ENCODE measurements at regions not wholly inside any gene's neighbourhood (a gene's known extent, or its start where the extent isn't known, plus 50 kb on each side); places are given as distances from the start of the nearest gene placed in this dataset.
"Not testable (repeated sequence)": the region's sequence is repeated elsewhere in the genome, so short reads cannot be mapped to it uniquely, and the experiment has no call there.

DNA sequence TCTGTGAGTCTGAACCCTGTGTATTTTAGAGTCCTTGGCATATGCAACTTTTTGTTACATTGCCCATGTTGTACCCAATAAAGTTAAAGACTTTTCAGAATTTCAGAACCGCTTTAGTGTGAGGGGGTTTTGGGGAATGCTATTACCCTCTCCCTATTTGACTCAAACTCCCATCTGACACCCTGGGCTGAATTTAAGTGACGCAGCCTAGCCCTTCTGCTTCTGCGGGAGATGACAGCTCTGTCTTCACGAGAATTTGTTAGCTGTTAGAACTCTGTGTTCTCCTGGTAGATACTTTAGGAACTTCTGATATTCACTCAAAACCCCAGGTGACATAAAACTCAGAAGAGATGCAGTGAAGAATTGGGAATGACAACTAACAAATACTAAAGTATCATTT, 500.6 kb upstream of the ID4 start:
- FAIRE-seq: no peak

GRCh38 chr6:19337101-19337500, 500.1 kb upstream of the ID4 start:
- no peak for FAIRE-seq

- no peak for FAIRE-seq
Observed at GRCh38 chr6:19342616-19343015, 494.6 kb upstream of the ID4 start.

GRCh38 chr6:19349429-19349828, 487.7 kb upstream of the ID4 start:
- no peak for FAIRE-seq

GRCh38 chr6:19354181-19354580, 483.0 kb upstream of the ID4 start:
- no peak for FAIRE-seq

GRCh38 chr6:19356692-19357091, 480.5 kb upstream of the ID4 start:
- FAIRE-seq: no peak

- FAIRE-seq: no peak
Observed at GRCh38 chr6:19362396-19362795, 474.8 kb upstream of the ID4 start.

- FAIRE-seq: no peak
Observed at GRCh38 chr6:19368511-19368910, 468.7 kb upstream of the ID4 start.

- no peak for FAIRE-seq
Observed at GRCh38 chr6:19369785-19370184, 467.4 kb upstream of the ID4 start.

DNA sequence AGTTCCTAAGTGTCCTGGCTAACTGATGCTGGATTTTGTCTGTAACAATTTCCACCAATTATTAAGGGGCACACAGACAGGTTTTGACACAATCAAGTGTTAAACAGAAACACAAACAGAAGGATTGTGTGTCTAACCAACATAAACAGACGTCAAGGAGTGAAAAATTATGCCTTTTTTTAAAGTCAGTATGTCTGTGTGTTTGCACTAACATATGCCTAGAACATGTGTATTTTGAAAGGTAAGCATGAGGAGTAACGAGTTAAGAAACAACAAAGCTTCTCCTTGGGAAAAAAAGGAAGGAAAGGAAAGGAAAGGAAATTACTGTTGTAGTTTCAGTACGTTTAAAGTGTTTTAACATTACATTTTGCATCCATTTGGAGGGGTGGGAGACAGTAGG, 466.3 kb upstream of the ID4 start:
- no peak for FAIRE-seq

- no peak for FAIRE-seq
Observed at GRCh38 chr6:19375613-19376012, 461.6 kb upstream of the ID4 start.

DNA sequence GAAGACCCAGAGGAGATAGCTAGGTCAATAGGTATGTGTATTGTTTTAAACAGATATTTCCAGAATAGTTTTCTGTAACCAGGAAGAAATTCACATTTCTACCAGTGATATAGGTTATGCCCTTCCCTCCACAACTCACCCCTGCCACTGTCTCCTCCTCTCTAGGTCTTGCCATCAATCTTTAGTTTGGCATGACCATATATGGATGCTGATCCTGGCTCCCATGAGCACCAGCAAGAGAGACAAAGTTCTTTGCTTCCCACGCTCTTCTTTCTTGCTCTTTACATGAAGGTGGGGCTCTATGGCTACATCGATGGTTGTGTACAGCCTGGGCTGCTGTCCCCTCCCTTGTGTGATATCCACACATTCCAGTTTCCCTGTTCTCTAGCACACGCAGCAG, 459.4 kb upstream of the ID4 start:
- FAIRE-seq: no peak

DNA sequence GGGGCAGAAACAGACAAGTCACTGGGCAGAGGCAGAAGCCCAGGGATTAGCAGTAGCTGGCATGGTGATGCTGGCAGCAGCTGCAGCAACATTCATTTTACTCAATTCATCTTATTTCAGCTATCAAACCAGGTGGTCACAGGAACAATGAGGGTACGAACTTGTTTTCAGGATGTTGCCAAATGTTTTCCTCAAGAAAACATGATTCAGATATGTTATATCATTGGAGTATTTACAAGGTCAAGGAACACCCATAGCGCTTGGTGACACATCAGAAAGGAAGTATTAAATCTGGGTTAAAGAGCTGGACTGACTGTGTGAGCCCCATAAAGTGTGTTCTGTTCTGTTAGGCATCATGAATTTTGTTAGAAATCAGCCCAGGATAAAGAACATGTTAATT, 456.9 kb upstream of the ID4 start:
- FAIRE-seq: no peak

- no peak for FAIRE-seq
Observed at GRCh38 chr6:19382676-19383075, 454.5 kb upstream of the ID4 start.

- no peak for FAIRE-seq
Observed at GRCh38 chr6:19391926-19392325, 445.2 kb upstream of the ID4 start.

DNA sequence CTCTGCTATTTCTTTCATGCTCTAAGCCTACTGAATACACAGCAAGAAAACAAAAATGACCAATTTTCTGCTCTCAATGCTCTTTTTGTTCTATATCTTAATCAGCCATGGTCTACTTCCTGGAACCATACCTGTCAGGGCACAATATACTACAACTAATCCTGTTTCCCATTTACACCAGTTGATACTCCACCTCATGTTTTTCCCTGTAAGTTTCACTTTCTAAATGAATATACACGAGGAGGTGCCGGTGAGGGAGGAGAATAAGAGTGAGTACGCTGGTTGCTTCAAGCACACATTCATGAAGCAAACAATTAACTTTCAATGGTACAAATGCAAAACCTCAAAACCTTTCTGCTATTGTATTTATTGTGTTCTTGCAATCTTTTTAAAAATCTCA, 443.1 kb upstream of the ID4 start:
- FAIRE-seq: no peak

GRCh38 chr6:19394687-19395086, 442.5 kb upstream of the ID4 start:
- FAIRE-seq: no peak

DNA sequence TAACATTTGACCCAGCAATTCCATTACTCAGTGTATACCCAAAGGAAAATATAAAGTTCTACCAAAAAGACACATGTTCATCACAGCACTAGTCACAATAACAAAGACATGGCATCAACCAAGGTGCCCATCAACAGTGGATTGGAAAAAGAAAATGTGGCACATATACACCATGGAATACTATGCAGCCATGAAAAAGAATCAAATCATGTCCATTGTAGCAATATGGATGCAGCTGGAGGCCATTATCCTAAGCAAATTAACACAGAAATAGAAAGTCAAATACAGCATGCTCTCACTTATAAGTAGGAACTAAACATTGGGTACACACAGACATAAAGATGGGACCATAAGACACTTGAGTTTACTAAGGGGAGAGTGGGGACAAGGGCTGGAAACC, 441.9 kb upstream of the ID4 start:
- FAIRE-seq: no peak

DNA sequence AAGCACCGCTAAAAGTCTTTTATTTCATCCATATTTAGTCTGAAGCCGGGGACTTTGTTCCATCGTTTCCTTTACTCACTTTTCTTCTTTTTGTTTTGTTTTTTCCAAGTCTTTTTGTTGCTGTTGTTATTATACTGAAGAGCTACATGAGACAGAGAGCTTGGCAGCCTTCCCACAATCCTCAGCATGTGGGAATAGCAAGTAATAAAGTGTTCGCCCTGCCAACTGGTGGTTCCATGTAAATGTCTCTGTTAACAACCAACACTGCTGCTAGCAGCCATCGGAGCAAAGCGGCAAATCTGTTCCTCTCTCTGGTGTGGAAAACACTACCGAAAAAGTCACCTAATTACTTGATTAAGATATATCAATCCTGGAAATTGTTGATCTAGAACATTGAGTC, 437.8 kb upstream of the ID4 start:
- no peak for FAIRE-seq

GRCh38 chr6:19404884-19405283, 432.3 kb upstream of the ID4 start:
- not testable (repeated sequence) for FAIRE-seq

- no peak for FAIRE-seq
Observed at GRCh38 chr6:19408331-19408730, 428.8 kb upstream of the ID4 start.

DNA sequence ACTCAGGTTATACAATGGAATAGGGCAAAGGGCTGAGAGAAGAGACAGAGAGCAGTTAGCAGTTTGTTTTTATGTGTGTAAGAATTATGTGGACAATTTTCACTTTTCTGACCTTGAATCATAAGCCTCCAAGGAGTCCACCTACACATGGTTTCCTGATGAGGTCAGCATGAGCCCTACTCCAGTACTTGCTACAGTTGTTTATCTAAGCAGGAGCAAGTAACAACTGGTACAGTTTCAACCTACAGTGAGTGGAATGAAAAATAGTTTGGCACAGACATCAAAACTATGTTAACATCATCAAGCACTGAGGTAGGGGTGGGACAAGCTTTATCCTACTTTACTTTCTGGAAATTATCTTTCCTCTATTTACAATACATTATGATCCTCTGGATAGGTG, 426.7 kb upstream of the ID4 start:
- no peak for FAIRE-seq

GRCh38 chr6:19413323-19413722, 423.8 kb upstream of the ID4 start:
- no peak for FAIRE-seq

- FAIRE-seq: no peak
Observed at GRCh38 chr6:19415605-19416326, 421.4 kb upstream of the ID4 start.

DNA sequence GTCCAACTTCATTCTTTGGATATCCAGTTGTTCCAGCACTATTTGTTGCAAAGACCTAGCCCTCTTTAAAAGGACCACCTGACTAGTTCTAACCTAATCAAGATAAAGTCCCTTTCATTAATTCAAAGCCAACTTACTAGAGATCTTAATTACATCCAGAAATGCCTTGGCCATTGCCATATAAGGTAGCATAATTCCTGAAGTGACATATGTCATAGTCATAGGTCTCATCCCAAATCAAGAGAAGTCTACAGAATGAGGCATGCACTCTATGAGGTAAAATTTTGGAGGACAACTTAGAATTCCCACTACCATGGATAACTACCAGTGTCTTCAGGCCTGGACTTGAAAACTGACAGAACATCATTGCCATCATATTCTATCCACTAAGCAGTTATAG, 420.4 kb upstream of the ID4 start:
- FAIRE-seq: no peak

DNA sequence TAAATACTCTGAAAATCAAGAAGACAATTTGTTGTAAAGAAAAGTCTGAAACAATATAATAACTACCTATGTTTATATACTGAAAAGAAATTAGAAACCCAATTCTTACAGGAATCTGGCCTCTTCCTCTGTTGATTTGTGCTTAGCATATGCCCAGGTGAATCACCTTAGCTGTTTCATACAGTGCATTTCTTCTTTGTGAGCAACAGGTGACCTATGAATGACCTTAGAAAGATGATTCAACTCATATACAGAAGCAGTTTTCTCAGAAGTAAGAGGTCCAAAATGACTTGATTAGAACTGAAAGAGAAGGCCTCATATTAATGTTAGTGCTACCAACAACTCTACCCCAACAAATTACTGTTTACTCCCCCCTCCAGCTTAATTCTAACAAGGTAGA, 419.5 kb upstream of the ID4 start:
- no peak for FAIRE-seq
